GM21367 (cell line): ENCODE measurements at regions not wholly inside any gene's neighbourhood (a gene's known extent, or its start where the extent isn't known, plus 50 kb on each side); places are given as distances from the start of the nearest gene placed in this dataset.

Experiments used
- ATAC-seq: cut with Tn5 transposase; IDR thresholded peaks from one replicate; pipeline ENCODE4 v1.9.1; 2021; ENCODE audit not compliant: unreplicated experiment

GRCh38 chr18:6644836-6645627 is 84.5 kb upstream of the ARHGAP28 start:
- no peak for ATAC-seq

DNA sequence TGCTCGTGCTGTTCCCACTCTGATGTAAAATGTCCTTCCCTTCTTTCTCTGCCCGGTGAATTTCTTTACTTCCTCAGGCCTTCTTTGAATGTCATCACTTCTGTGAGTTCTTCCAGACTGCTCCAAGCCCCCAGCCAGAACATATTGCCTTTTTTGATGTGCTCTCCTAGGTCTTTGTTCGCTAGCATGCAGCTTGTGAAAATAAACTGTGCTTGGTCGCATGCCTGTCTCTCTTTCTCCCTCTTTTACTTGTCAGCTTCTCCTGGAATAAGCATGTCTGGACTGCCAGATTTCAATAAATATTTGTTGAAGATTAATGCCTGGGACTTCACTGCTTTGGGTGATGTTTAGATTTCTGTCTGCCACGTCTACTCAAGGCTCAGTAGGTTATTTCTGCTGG is 82.7 kb upstream of the ARHGAP28 start:
- no peak for ATAC-seq

DNA sequence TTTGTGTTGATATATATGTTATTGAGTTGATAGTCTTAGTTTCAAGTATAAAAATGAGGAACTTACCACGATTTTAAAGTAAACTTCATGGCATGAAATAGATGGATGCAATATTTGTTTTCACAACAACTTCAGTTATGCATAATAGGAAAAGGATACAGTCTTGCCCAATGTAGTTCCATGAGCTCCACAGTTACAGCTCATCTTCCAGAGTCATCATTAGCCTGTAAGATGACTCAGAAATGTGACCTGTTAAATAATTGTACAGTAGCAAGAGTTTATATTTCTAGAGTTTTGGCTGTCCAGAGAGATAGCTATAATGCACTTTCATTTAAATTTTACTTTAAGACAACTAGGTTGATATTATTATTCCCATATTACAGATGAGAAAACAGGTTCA is 80.9 kb upstream of the ARHGAP28 start:
- no peak for ATAC-seq

DNA sequence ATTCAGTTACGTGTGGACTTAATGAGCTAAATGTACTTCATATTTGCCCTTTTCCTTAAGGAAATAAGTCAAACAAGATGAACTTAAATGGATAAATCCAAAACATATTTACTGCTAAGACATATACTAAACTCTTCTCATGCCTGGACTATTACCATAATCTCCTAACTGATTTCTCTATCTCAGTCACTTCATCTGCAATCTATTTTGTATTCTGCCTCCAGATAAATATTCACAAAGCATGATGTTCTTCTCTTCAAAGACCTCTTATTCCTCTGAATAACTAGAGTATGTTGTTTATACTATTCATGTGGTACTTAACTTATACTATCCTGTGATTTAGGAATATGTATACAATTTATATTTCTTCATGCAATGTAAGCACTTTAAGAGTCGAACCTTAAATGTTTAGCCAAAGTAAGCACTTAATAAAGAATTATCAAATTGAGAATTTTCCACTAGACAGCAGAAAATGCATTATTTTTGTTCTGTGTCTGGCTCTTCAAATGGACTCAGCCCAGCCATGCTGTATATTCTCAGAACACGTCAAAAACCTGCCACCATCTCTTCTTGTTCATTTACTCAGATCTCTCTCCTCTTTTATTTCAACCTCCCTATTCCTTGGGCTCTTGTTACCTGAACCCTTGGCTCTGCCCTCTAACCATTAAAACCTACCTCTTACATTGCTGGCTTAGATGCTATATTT is 79.9 kb upstream of the ARHGAP28 start:
- ATAC-seq: no peak

DNA sequence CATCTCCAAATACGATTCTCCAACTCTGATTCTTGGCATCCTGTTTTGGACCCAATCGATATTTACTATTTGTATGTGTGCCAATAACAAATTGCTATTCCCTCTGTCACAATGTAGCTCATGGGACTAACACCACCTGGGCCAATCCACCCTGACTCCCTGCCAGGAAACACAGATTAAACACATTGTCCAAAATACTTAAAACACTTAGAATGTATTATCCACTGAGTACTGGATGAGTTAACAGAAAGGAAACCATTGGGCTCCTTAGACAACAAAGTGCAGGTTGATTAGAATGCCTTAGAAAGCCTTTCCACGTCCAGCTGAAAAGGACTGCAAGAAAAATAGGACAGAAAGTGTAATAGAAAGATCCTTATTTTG is 79.4 kb upstream of the ARHGAP28 start:
- ATAC-seq: no peak

- no peak for ATAC-seq
These were observed 78.8 kb upstream of the ARHGAP28 start for GRCh38 chr18:6650747-6651146.

GRCh38 chr18:6652098-6652497 is 77.4 kb upstream of the ARHGAP28 start:
- no peak for ATAC-seq

GRCh38 chr18:6653880-6654279 is 75.6 kb upstream of the ARHGAP28 start:
- ATAC-seq: no peak

- no peak for ATAC-seq
These were observed 69.4 kb upstream of the ARHGAP28 start for GRCh38 chr18:6659963-6660725.

DNA sequence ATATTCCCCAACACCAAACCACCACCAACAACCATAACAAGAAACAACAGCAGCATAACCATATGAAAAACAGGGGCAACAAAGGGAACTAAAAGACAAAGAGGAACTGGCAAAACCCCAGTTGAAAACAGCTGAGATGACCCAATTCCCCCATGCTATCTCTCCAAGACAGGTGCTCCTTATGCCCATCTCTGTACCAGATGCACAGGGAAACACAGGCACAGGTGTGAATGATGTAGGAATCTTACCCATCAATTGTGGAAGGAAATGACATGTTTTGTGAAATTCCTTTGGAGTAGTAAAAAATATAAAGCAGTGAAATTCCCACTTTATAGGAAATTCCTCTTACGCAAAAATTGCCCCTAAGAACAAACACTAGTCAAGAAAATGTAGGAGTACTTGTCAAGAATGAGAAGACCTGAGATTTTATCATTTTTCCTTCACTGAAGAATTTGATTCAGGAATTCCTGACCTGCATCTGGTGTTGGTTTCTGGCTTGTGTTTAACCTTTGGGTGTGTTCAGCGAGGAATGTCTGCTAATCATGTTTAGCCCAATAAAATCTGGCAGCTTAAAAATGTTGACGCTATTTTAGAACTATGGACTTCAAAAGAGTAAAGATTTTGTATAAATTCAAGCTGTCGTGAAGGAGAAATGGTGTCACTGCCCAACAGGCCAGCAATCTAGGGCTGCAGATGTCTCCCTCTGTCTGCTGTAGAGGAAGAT is 67.7 kb upstream of the ARHGAP28 start:
- ATAC-seq: no peak

DNA sequence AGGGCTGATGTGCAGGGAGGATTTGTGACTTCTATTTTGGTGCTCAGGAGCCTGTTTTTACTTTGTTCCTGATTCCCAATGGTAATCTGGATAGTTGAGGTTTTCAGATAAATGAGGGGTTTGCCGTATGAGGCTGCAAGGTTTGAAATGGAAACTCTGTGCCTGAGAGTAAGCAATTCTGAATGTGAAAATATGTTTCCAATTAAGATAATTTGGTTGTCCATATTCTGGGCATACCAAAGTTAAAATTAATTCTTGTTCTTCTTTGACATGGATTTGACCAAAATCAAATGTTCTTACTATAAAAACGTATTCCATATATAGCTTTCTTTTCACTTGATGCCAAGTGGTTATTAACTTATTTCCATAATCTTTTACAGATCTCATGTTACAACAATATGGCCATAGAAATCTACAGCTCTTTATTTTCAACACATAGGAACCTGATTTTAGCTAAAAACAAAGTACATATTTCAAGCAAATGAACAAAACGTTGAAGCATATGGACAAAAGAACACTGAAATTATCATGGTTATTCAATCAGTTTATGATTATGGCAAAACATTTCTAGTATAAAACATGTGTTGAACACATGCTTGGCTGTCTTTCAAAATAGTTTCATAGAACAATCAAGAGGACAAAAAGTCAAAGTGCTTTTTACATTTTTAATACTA is 63.4 kb upstream of the ARHGAP28 start:
- ATAC-seq: no peak

- no peak for ATAC-seq
These were observed 60.7 kb upstream of the ARHGAP28 start for GRCh38 chr18:6668836-6669235.

DNA sequence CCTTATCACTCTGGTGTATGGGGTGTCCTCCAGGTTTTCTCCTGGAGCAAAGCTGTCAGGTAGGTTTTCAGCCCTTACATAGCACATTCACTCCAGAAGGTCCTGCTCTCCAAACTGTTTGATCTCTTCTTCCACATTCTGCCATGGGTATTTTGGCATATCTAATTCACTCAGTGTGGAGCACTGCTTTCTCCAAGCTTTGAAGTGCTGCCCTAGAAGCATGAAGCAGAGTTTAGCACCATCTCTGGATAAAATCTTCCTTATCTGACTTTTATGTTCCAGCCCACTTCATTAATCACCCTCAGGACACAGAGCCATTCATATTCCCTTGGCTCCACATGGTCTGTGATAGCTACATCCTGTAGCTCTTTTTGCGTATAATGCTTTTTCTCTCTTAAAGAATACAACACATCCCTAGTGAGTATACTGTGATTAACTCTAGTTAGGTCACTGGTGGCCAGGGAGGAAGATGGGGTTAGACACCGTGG is 56.7 kb upstream of the ARHGAP28 start:
- no peak for ATAC-seq

DNA sequence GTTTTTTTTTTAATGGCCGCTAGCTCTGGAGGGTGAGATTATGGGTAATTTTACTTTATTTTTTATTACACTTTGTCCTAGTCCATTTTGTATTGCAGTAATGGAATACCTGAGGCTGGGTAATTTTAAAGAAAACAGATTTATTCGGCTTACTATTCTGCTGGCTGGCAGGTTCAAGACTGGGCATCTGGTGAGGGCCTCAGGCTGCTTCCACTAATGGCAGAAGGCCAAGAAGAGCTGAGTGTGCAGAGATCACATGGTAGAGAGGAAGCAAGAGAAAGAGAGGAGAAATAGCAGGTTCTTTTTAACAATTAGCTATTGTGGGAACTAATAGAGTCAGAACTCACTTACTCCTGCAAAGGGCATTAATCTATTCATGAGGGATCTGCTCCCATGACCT is 52.4 kb upstream of the ARHGAP28 start:
- no peak for ATAC-seq

GRCh38 chr18:6679201-6679600 is 50.3 kb upstream of the ARHGAP28 start:
- ATAC-seq: no peak
